ENCODE measurements at regions not wholly inside any gene's neighbourhood (a gene's known extent, or its start where the extent isn't known, plus 50 kb on each side); places are given as distances from the start of the nearest gene placed in this dataset.

- ChIA-PET CTCF (ENCODE audit: low intra/inter-chr PET ratio, low total read pairs) (no interaction called here), POLR2A (no interaction called here)
- ATAC-seq, result no peak
- BruUV-seq (replicated peaks), result no TSS peak
- H3K27me3 ChIP-seq (ENCODE audit: control insufficient read depth in 1 of 2, insufficient read depth in 2 of 2, low read length in 2 of 2), result no peaks in the 10 kb centered on the region
- in situ Hi-C loops (cut with HindIII; ENCODE audit: extremely low pct_ligation_motif_present, low pct_unique_long_range_greater_than_20kb), result no loop called here
- no peak overlapping the region for H2AFZ ChIP-seq (ENCODE audit: low read length)
- no peaks in the 10 kb centered on the region for H3K9me3 ChIP-seq (ENCODE audit: low read length)
- H3K4me3 ChIP-seq (replicated peaks in 1 of 3; ENCODE audit: insufficient read depth in 1 of 3, low read depth in 2 of 3, low read length in 3 of 3), result no peak overlapping the region
- TF ChIP-seq ZNF652 (CRISPR knock-in tag; IDR thresholded peaks at IDR 0.05; ENCODE audit: borderline replicate concordance, low read depth), result no peak
- no peak for TF ChIP-seq HNF1B (CRISPR knock-in tag; IDR thresholded peaks at IDR 0.05)
- no peak overlapping the region for H3K9ac ChIP-seq (ENCODE audit: insufficient read depth, low read depth, low read length)
- no peak for FAIRE-seq
- H4K20me1 ChIP-seq (ENCODE audit: insufficient read depth, low read length), result no peaks in the 10 kb centered on the region
- H3K36me3 ChIP-seq (replicated peaks in 1 of 2; ENCODE audit: control insufficient read depth in 1 of 2, insufficient read depth in 2 of 2, low read length in 2 of 2), result no peaks in the 10 kb centered on the region
- no peak overlapping the region for H3K27ac ChIP-seq (ENCODE audit: extremely low read length, insufficient read depth, low read length)
- intact Hi-C loops (cut with micrococcal nuclease; ENCODE audit: unreplicated experiment), result no loop called here
- H3K4me1 ChIP-seq (ENCODE audit: insufficient read depth, low read length), result no peaks in the 10 kb centered on the region
- no peaks in the 10 kb centered on the region for H3K79me2 ChIP-seq (ENCODE audit: insufficient read depth, low read length)
- WGBS (ENCODE audit: low lambda C conversion rate), result 50% methylated on average over 1 of the region's 1 CpG
- no peak overlapping the region for H3K4me2 ChIP-seq (ENCODE audit: low read depth, low read length)
- no peak for DNase-seq (ENCODE audit: low spot score)
Observed at GRCh38 chr13:61927648-61928047, 512.0 kb upstream of the PCDH20 start.

GRCh38 chr13:61918841-61919240 is 503.2 kb upstream of the PCDH20 start:
- H3K9me3 ChIP-seq (ENCODE audit: low read length), result no peaks in the 10 kb centered on the region
- no peak overlapping the region for H2AFZ ChIP-seq (ENCODE audit: low read length)
- BruUV-seq (replicated peaks), result no TSS peak
- no peak for FAIRE-seq
- in situ Hi-C loops (cut with HindIII; ENCODE audit: extremely low pct_ligation_motif_present, low pct_unique_long_range_greater_than_20kb) (no loop called here), intact Hi-C loops (cut with micrococcal nuclease; ENCODE audit: unreplicated experiment) (no loop called here)
- H3K4me3 ChIP-seq (replicated peaks in 1 of 3; ENCODE audit: insufficient read depth in 1 of 3, low read depth in 2 of 3, low read length in 3 of 3), result no peak overlapping the region
- WGBS (ENCODE audit: low lambda C conversion rate), result 19% methylated on average over 2 of the region's 2 CpGs
- H3K36me3 ChIP-seq (replicated peaks in 1 of 2; ENCODE audit: control insufficient read depth in 1 of 2, insufficient read depth in 2 of 2, low read length in 2 of 2), result no peaks in the 10 kb centered on the region
- no peak overlapping the region for H3K27ac ChIP-seq (ENCODE audit: extremely low read length, insufficient read depth, low read length)
- no peaks in the 10 kb centered on the region for H3K27me3 ChIP-seq (ENCODE audit: control insufficient read depth in 1 of 2, insufficient read depth in 2 of 2, low read length in 2 of 2)
- ChIA-PET POLR2A (no interaction called here), CTCF (ENCODE audit: low intra/inter-chr PET ratio, low total read pairs) (no interaction called here)
- H3K79me2 ChIP-seq (ENCODE audit: insufficient read depth, low read length), result no peaks in the 10 kb centered on the region
- H4K20me1 ChIP-seq (ENCODE audit: insufficient read depth, low read length), result no peaks in the 10 kb centered on the region
- H3K4me2 ChIP-seq (ENCODE audit: low read depth, low read length), result no peak overlapping the region
- ATAC-seq, result no peak
- no peak overlapping the region for H3K9ac ChIP-seq (ENCODE audit: insufficient read depth, low read depth, low read length)
- TF ChIP-seq ATF4 (CRISPR knock-in tag; IDR thresholded peaks at IDR 0.05) (no peak), AGO1 (IDR thresholded peaks at IDR 0.05; ENCODE audit: low read depth, low read length, poor library complexity, severe bottlenecking) (no peak), YY1 (IDR thresholded peaks at IDR 0.05; ENCODE audit: insufficient read depth, insufficient replicate concordance, low read depth, low read length) (no peak), ZNF788 (CRISPR knock-in tag; IDR thresholded peaks at IDR 0.05; ENCODE audit: borderline replicate concordance) (no peak), ZKSCAN1 (IDR thresholded peaks at IDR 0.05; ENCODE audit: low read length) (no peak), ZNF280B (CRISPR knock-in tag; IDR thresholded peaks at IDR 0.05; ENCODE audit: borderline replicate concordance) (no peak)
- H3K4me1 ChIP-seq (ENCODE audit: insufficient read depth, low read length), result no peaks in the 10 kb centered on the region
- no peak for DNase-seq (ENCODE audit: low spot score)
